Hepatocyte (in vitro differentiated cells): ENCODE measurements at regions not wholly inside any gene's neighbourhood (a gene's known extent, or its start where the extent isn't known, plus 50 kb on each side); places are given as distances from the start of the nearest gene placed in this dataset.

Experiments used
- CTCF ChIP-seq: fragments of 200-600 bp; sonication (generic); IDR thresholded peaks from 2 replicates; pipeline ENCODE4 v1.5.1; 2016; ENCODE audit warnings: antibody characterized with exemption, mild to moderate bottlenecking; ENCODE audit not compliant: poor library complexity
- EZH2phosphoT487 ChIP-seq: fragments of 200-600 bp; sonication (generic); IDR thresholded peaks from one replicate; pipeline ENCODE4 v1.6.1; 2018; ENCODE audit warnings: antibody characterized with exemption, mild to moderate bottlenecking, low read depth, moderate library complexity; ENCODE audit not compliant: unreplicated experiment, severe bottlenecking

GRCh38 chr2:18804536-18804935 is 215.2 kb upstream of the NT5C1B start:
- no peak for TF ChIP-seq CTCF
- TF ChIP-seq EZH2phosphoT487: no peak
